ENCODE measurements at regions not wholly inside any gene's neighbourhood (a gene's known extent, or its start where the extent isn't known, plus 50 kb on each side); places are given as distances from the start of the nearest gene placed in this dataset.

GRCh38 chr4:182133033-182133432 lies 110.2 kb upstream of the TENM3 start:
- H3K36me3 ChIP-seq (ENCODE audit: insufficient read depth, low read length) = no peaks in the 10 kb centered on the region
- no peaks in the 10 kb centered on the region for H3K9me3 ChIP-seq (ENCODE audit: low read depth, low read length)
- H3K79me2 ChIP-seq (ENCODE audit: insufficient read depth, low read length) = no peaks in the 10 kb centered on the region
- H3K4me1 ChIP-seq (ENCODE audit: insufficient read depth, low read length) = no peaks in the 10 kb centered on the region
- no peak overlapping the region for H3K4me2 ChIP-seq (ENCODE audit: insufficient read depth, low read length)
- no peak for DNase-seq (ENCODE audit: insufficient read length, low spot score, missing footprints)
- no peak overlapping the region for H2AFZ ChIP-seq (ENCODE audit: low read length)
- H4K20me1 ChIP-seq (ENCODE audit: insufficient read depth, low read length) = no peaks in the 10 kb centered on the region
- no peaks in the 10 kb centered on the region for H3K27me3 ChIP-seq (ENCODE audit: insufficient read depth, low read length)
- no peak for TF ChIP-seq CTCF (IDR thresholded peaks at IDR 0.05; ENCODE audit: extremely low read depth, low read depth, low read length)
- no peak overlapping the region for H3K27ac ChIP-seq (ENCODE audit: low read depth, low read length)
- no peak overlapping the region for H3K4me3 ChIP-seq (ENCODE audit: insufficient read depth, low read length)

- Histone ChIP-seq H3K9me3 (ENCODE audit: low read depth, low read length) (no peaks in the 10 kb centered on the region), H3K4me3 (ENCODE audit: insufficient read depth, low read length) (no peak overlapping the region), H2AFZ (ENCODE audit: low read length) (no peak overlapping the region), H3K27ac (ENCODE audit: low read depth, low read length) (no peak overlapping the region), H3K79me2 (ENCODE audit: insufficient read depth, low read length) (no peaks in the 10 kb centered on the region), H3K4me1 (ENCODE audit: insufficient read depth, low read length) (no peaks in the 10 kb centered on the region), H3K36me3 (ENCODE audit: insufficient read depth, low read length) (no peaks in the 10 kb centered on the region), H3K4me2 (ENCODE audit: insufficient read depth, low read length) (no peak overlapping the region), H4K20me1 (ENCODE audit: insufficient read depth, low read length) (no peaks in the 10 kb centered on the region), H3K27me3 (ENCODE audit: insufficient read depth, low read length) (no peaks in the 10 kb centered on the region)
- no peak for DNase-seq (ENCODE audit: insufficient read length, low spot score, missing footprints)
- TF ChIP-seq CTCF (IDR thresholded peaks at IDR 0.05; ENCODE audit: extremely low read depth, low read depth, low read length) = no peak
Measured at GRCh38 chr4:182134261-182134660, 108.9 kb upstream of the TENM3 start.

GRCh38 chr4:182136201-182136600 lies 107.0 kb upstream of the TENM3 start:
- Histone ChIP-seq H3K9me3 (ENCODE audit: low read depth, low read length) (no peaks in the 10 kb centered on the region), H3K27me3 (ENCODE audit: insufficient read depth, low read length) (no peaks in the 10 kb centered on the region)

GRCh38 chr4:182137343-182137742 lies 105.9 kb upstream of the TENM3 start:
- peak; percentile 23 for DNase-seq (ENCODE audit: insufficient read length, low spot score, missing footprints)
- Histone ChIP-seq H3K27me3 (ENCODE audit: insufficient read depth, low read length) (no peaks in the 10 kb centered on the region), H2AFZ (ENCODE audit: low read length) (no peak overlapping the region), H3K4me2 (ENCODE audit: insufficient read depth, low read length) (no peak overlapping the region), H3K9me3 (ENCODE audit: low read depth, low read length) (no peaks in the 10 kb centered on the region), H3K79me2 (ENCODE audit: insufficient read depth, low read length) (no peaks in the 10 kb centered on the region), H3K4me1 (ENCODE audit: insufficient read depth, low read length) (no peaks in the 10 kb centered on the region), H4K20me1 (ENCODE audit: insufficient read depth, low read length) (no peaks in the 10 kb centered on the region), H3K27ac (ENCODE audit: low read depth, low read length) (no peak overlapping the region), H3K4me3 (ENCODE audit: insufficient read depth, low read length) (no peak overlapping the region), H3K36me3 (ENCODE audit: insufficient read depth, low read length) (no peaks in the 10 kb centered on the region)
- TF ChIP-seq CTCF (IDR thresholded peaks at IDR 0.05; ENCODE audit: extremely low read depth, low read depth, low read length) = no peak

More at GRCh38 chr4:182136201-182136600, 107.0 kb upstream of the TENM3 start:
- H3K4me2 ChIP-seq (ENCODE audit: insufficient read depth, low read length) = no peak overlapping the region
- H3K4me1 ChIP-seq (ENCODE audit: insufficient read depth, low read length) = no peaks in the 10 kb centered on the region
- no peak overlapping the region for H3K27ac ChIP-seq (ENCODE audit: low read depth, low read length)
- no peaks in the 10 kb centered on the region for H3K36me3 ChIP-seq (ENCODE audit: insufficient read depth, low read length)
- TF ChIP-seq CTCF (IDR thresholded peaks at IDR 0.05; ENCODE audit: extremely low read depth, low read depth, low read length) = no peak
- no peaks in the 10 kb centered on the region for H4K20me1 ChIP-seq (ENCODE audit: insufficient read depth, low read length)
- no peaks in the 10 kb centered on the region for H3K79me2 ChIP-seq (ENCODE audit: insufficient read depth, low read length)
- no peak overlapping the region for H2AFZ ChIP-seq (ENCODE audit: low read length)
- no peak overlapping the region for H3K4me3 ChIP-seq (ENCODE audit: insufficient read depth, low read length)
- DNase-seq (ENCODE audit: insufficient read length, low spot score, missing footprints) = no peak
